Umbilical cord (tissue), 1 donor: ENCODE measurements at regions not wholly inside any gene's neighbourhood (a gene's known extent, or its start where the extent isn't known, plus 50 kb on each side); places are given as distances from the start of the nearest gene placed in this dataset.

Source experiments
- DNase-seq: peaks from one replicate; pipeline ENCODE4 v3.0.0-alpha.2; 2015; ENCODE audit warnings: low spot score

DNA sequence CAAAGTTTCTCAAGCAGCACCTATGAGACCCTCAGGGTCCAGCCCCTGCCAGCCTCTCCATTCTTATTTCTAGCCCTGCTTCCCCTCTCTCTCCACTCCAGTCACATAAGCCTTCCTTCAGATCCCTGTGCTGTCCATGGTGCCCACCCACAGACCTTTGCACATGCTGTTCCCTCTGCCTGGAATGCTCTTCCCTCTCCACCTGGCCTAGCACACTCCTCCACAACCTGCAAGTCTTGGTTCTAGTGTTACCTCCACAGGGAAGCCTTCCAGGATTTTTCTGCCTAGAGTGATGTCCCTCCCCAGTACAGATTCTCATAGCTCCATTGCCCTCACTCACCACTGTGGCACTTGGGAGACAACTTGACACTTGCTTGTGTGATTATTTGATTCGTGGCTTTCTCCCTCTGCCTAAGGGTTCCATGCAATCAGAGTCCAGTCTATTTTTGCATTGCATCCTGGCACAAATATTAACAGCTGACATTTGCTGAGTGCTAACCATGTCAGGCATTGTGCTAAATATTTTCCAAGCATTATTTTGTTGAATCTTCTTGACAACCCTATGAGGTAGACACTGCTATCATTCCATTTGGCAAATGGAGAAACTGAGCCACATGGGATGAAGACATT is 127.3 kb downstream of the SYF2 start:
- DNase-seq: no peak

DNA sequence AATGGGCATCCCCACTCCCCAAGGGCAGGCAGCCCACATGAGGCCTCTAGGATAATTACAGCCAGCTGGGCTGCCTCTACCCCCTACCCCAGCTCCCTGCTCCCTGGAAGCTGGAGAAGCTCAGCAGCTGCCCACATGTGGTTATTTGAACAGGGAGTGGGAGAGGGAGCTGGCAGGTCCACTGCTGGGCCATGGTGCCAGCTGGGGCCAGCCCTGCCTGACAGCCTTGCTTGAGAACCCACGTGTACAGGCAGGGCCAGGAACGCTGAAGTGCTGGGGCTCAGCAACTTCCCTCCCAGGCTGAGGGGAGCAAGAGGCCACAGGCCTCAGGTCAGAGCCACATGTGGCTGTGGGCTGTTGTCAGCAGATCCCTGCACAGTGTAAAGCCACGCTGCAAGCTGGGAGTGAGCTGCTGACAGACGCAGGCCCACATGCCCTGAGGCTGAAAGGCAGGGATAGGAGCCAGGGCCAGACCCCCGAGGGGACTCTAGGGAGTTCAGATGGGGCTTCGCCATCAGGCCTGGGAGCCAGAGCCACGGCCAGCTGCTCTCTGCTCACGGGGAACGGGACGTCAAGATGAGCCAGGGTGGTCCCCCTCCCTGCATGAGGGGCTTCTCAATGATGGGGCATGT is 129.0 kb downstream of the SYF2 start:
- peak; percentile 14 for DNase-seq

DNA sequence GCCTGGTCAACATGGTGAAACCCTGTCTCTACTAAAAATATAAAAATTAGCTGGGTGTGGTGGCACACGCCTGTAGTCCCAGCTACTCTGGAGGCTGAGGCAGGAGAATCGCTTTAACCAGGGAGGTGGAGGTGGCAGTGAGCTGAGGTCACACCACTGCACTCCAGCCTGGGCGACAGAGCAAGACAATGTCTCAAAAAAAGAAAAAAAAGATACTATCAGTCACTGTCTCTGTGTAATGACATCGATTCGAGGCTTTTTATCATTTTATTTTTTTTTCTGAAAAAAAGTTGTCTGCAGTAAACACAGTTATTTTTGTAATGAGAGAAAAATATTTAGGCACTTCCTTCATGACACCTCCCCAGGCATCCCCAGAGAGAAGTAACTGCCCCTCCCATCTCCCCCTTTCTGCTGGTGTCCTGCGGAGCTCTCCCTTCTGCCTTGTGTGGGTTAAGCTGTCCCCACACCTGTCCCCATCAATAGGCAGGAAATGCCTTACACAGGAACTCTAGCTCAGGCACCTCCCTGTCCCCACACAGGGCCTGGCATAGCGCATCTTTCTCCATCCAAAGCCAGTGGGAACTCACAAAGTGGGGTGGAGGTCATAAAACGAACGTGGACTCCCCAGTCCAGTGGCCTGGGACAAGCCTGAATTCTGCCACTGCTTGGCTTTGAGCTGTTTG is 132.0 kb downstream of the SYF2 start:
- no peak for DNase-seq

DNA sequence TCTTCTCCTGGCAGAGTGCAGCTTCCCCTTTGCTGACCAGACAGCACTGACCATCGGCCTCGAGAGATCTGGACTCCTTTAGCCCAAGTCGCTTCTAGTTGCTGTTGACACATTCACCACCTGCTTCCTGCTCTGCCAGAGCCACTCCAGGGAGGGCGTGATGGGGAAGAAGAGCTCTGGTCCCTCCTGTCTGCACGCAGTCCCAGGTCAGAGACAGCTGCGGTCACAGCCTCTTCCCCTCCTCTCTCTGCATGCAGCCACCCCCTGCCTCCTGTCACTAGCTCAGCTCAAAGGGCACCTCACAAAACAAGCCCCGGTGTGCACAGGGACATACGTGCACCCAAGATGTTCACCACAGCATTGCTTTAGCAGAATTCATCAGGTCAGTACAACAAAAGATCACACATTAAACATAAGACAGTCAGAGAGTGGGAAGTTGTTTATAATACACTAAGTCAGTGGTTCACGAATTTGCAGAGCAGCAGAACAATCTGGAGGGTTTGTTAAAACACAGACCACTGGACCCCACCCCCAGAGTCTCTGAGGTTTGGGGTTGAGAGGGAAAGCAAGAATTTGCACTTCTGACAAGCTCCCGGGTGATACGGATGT is 132.9 kb downstream of the SYF2 start:
- DNase-seq: peak; percentile 23

DNA sequence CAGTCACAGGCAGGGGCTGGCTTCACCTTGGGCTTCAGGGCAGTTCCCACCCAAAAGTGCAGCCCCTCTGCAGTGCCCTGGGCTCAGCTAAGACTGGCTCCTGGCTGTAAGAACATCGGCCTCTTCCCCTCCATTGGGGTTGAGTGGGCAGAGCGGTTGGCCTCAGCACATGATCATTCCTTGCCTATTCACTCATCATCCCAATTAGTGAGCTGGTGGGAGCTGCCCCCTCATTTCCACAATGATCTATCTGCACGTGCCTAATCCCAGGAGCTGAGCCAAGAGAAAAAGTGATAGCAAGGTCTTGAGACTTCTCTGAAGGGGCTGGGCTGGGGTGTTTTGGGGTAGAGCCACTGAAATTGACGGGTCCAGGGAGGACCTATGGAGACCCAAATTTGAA is 133.6 kb downstream of the SYF2 start:
- DNase-seq: no peak

DNA sequence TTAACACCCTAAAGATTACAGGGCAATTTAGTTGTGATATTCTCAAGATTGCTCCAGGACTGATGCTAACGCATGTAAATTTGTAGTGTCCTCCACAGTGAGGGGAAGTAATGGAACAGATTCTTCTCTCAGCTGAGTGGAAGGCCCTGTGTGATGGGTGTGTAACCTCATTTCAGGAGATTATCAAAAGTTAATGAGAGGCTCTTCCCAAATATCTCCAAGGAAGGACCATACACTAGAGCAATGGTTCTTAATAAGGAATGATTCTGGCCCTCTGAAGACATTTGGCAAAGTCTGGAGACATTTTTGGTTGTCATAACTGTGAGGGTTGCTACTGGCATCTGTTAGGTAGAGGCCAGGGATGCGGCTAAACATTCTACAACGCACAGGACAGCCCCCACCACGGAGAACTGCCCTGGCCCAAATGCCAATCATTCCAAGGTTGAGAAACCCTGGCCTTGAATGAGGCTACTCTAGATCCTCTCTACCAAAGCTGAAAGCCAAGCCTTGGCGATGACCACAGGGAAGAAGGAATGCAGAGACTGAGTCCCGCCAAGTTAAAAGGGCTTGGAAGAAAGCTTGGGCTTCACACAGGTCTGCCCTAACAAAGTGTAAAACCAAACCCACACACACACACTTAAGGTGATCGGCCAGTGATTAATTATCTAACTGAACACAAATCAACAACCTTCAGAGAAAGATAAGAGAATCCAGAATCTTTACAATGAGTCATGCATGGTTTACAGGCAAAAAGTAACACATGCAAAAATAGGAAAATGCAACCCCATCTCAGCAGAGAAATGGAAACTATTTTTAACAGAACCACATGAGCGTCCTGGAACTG is 135.8 kb downstream of the SYF2 start:
- DNase-seq: no peak

DNA sequence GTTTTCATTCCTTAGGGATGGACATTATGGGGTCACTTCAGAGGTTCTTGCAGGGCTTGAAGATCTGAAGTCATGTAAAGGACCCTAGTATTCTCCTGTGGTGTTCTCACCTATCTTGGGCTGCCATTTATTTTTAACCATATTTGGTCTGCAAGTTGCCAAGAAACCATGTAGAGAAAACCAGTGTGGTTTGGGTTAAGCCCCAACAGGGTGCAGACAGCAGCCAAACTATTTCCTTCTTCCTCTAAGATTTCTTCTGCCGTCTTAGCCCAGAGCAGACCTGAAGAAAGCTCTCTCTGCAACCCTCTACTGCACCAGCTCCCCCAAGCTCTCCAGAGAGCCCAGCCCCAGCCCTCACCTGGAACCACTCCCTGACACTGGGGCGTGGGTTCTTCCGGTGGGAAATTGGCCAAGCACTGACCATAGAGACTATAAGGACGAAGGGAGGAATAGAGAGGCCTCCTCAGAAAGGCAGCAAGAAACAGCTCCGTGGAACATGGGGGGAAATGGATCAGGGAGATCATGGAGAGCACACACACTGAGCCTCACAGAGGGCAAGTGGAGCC is 136.6 kb downstream of the SYF2 start:
- DNase-seq: no peak

DNA sequence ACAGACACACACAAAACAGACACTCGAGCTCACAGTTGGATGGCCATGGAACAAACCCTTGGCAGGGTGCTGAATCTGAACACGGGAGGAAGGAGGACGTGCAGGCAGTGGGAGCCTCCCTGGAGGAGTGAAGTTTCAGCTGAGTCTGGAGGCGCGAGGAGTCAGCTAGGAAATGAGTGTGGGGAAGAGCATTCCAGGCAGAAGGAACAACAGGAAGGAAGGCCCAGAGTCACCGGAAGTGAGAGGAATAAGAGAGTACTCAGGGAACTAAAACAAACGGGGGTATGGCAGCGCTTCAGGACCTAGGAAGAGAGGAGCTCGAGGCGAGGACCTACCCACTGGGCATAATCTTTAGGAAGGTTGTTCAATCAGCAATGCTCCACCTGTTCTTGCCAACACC is 137.3 kb downstream of the SYF2 start:
- DNase-seq: no peak

DNA sequence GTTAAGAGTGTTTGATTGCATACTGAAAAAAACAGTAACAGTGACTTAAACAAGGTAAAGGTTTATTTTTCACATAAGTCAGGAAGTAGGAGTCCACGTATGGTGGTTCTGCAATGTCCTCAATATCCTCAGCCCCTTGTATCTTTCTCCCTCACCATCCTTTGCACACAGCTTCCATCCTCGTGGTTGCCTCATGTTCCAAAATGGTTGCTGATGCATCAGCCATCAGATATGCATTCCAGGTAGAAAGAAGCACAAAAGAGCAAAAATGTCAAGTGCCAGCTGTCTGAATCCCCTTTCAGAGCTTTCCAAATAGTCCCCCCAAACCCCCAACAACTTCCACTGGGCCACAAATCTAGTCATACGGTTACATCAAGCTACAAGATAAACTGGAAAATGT is 138.1 kb downstream of the SYF2 start:
- no peak for DNase-seq

DNA sequence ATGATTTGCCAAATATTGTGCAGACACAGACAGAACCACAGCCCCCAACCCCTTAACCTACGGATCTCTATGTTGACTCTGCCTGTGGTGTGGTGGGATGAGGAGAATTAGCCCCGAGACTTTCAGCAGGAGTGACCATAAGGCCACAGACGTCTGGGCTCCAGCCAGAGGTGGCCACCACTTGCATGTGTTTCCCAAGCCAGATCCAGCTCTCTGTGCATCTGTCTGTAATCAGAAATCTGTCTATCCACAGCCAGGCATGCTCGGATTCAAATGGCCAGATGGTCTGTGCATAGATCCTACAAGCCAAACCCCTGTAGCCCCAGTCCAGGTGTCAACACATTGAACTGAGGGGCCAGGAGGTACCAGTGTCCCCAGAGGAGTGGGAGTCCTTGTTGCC is 140.6 kb downstream of the SYF2 start:
- no peak for DNase-seq

DNA sequence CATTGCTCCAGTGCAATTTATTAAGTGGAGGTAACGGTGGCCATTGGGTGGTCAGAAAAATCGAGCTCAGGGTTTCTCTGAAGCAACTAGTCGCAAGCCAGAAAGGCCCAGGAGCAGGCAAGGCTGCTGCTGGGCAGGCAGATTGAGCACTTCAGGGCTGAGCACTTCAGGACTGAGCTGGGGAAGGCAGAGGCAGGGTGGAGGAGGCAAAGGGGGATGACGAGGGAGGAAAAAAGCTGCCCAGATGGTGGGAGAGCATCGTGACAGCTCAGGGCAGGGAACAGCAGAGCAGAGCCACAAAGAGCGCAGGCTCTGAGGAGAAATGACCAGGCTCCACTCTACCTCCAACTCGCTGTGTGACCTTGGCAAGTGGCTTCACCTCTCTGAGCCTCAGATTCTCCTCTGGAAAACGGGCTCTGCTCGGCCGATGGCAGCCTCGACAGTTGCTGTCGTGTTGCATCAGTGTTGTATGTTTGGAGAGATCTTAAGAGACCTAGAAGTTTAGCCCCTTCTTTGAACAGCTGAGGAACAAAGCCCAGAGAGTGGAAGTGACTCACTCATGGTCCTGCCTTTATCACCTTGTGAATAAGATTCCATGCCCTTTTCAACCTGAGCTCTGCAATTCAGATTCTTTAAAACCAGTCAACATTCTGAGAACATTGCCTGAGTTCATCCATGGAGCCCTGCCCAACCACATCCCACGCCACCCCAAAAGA is 141.4 kb downstream of the SYF2 start:
- no peak for DNase-seq

DNA sequence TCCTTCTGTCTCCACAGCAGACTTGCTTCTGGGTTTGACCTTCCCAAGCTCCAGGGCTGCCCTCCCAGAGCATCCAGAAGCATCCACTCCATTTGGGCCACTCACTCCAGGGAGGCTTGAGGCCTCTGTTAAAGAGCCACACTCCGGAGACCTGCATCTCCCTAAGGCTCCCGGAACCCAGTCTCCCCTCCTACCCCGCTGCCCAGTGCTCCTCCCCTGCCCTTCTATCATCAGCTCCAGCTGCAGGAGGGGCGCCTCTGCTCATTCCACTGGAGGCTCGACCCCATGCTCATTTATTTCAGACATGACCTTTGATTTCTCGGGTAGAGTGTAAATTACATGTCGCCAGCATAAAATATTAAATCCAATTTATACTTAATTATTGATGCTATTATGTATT is 142.5 kb downstream of the SYF2 start:
- no peak for DNase-seq

DNA sequence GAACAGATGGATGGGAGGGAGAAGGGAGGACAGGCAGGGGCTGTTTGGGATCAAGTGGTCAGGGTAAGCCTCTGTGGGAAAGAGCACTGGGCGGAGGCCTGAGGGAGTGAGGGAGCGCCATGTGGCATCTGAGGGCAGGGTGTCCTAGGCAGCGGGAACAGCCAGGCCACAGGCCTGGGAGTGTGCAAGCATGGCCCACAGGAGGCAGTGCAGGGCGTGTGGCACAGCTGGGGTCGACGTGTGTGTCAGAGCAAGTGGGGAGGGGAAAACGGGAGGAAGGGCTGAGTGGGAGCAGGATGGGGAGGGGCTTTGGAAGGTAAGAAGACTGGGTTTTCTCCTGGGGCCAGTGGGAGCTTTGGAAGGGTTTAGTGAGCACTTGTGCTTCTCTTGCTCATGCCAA is 143.4 kb downstream of the SYF2 start:
- no peak for DNase-seq

DNA sequence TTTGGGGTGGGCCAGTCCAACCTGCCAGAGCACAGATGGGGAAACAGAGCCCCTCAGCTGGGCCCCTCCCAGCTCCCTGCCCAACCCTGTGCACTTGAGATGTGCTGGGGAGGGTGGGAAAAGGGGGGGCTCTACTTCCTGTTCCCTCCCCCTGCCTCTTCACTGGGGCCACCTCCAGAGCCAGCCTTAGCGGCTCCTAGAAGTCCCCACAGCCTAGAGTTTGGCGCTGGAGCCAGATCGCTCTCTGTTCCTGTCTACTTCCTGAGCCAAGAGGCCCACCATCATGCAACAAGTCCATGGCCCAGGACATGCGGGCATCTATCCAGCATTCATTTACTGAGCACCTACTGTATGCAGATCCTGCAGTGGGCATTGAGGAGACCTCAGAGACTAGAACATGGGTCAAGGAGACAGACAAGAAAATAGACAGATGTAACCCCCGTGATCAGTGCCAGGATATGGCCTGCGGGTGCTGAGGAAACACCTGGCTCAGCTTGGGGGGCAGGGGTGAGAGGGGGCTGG is 144.1 kb downstream of the SYF2 start:
- no peak for DNase-seq

DNA sequence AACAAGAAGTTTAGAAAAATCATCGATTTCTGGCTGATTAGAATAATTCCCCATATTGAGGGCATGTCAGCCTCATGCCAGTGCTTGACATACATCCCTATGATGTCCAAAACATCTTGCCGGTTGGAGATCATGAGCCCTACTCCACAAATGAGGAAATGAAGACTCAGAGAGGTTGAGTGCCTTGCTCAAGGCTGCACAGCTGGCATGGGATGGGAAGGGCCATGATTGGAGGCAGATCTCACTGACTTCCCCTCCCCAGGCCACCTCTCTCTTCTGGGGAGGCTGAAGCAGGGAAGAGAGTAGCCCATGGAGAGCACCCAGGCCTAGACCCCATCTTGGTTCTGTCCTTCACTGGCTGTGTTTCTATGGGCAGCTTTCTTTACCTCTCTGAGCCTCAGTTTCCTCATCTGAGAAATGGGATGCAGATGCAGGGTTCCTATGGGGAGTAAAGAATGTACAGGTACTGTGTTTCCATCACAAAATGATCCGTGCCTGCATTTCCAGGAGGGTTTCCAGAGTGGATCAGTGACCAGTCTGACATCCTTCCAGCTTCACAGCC is 145.7 kb downstream of the SYF2 start:
- no peak for DNase-seq

DNA sequence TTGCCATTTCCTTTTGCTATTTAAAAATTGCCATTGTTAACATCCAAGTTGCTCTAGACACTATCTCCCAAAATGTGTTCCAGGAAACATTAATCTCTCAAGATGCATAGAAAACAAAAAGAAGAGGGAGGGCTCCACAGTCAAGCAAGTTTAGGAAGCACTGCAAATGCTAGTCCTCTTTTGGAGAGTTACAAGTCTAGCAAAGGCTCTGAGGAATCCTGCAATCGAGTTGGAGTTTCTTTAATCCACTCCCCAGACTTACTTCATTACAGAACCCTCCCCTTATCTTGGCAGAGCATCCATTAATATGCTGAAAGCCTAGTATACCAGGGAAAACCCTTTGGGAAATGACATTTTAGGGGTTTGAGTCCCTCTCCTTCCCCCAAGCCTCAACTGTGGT is 147.9 kb downstream of the SYF2 start:
- DNase-seq: peak; percentile 7

DNA sequence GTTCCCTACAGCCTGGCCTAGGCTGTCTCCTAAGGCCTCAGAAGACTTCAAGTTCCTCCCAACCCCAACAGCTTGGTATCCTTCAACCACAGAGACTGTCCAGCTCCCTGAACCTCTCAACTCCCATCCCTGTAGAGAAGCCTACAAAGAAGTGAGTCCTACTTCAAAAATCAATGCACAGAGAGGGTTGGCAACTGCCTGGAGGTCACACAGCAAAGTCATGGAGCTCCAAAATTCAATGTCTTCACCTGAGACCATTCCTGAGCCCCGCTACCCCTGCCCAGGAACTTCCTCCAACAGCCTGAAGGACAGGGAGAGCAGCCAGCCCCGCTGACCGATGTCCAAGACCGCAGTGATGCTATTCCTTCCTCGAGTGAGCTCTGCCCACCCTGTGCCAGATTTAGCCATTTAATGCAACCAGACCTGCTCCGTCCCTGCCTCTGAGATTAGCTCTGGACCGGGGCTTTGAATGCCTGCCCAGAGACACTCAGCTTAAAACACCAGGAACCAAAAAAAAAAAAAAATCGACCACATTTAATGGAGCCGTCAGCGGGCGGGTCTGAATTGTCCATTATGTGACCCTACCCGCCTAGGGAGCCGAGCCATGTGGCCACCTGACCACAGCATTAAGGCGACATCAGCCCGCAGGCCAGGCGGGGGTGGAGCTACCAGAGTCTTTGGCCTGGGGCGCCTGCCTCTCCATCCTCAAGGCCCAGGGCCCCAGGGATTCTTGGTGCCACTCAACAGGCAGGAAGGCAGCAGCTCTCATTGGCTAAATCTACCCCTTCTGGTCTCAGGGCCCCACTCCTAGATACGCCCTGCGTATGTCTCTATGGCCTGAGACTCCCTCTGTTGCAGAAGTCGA is 148.6 kb downstream of the SYF2 start:
- DNase-seq: peak; percentile 33

DNA sequence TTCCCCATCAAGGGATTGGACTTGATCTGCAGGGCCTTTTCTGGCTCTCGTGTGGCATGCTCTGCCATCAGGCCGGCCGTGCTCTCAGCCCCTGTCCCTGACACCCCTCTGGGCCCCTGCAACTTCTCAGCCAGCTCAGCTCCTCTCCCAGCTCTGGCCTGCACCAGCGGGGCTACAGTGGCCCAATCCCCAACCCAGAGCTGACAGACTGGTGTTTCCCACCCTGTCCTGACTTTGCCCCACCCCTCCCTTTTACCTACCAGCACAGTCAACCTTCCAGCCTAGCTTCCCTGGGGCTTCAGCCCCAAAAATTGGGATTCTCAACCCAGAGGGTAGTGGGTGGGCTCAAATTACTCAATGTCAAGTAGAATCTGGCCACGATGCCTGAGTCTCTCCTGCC is 149.3 kb downstream of the SYF2 start:
- DNase-seq: no peak

DNA sequence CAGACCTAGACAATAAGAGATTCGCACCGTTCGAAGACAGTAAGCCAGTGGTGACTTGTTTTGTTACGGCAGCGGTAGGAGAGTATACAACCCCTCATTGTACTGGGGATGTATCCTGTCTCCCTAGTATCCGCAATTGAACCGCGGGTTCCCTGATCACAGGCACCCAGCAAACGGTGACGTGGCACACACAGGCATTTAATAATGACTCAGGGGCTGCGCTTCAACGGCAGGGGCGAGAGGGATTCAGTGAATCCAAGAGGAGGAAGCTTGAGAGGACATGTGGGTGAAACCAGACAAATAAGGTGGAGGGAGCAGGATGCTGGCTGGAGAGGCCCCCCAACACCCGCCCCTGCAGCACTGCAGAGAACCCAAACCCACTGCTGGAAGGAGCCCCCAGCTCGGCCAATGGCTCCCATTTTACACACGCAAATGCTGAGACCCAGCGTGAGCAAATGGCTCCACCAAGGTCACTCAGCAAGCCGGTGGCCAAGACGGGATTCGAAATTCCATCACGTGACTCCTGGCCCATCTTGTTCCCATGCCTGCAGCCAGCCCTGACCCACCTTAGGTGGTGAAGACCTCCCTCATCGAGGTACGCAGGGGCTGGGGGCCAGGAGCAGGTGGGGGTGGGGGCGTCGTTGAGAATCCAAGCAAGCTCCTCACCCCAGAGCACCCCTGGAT is 149.9 kb downstream of the SYF2 start:
- DNase-seq: no peak
